H9 (cell line): ENCODE measurements at regions not wholly inside any gene's neighbourhood (a gene's known extent, or its start where the extent isn't known, plus 50 kb on each side); places are given as distances from the start of the nearest gene placed in this dataset.

ENCODE experiments used
- DNase-seq: peaks from one replicate; pipeline ENCODE4 v3.0.0-alpha.2; 2017
- H2AFZ ChIP-seq: one replicate; pipeline ENCODE4 v1.6.1; 2013; ENCODE audit warnings: mild to moderate bottlenecking, low read length, control low read depth, moderate library complexity
- H2AK5ac ChIP-seq: 2 replicates; pipeline ENCODE4 v1.6.1; 2013; ENCODE audit warnings: low read length, control low read depth, mixed read lengths; ENCODE audit not compliant: insufficient read length
- H2BK120ac ChIP-seq: one replicate; pipeline ENCODE4 v1.6.1; 2013; ENCODE audit warnings: low read depth, mild to moderate bottlenecking, low read length, control low read depth, inconsistent platforms; ENCODE audit not compliant: poor library complexity, severe bottlenecking
- H2BK12ac ChIP-seq: 2 replicates; pipeline ENCODE4 v1.6.1; 2013; ENCODE audit warnings: low read length, control low read depth, mixed read lengths, low read depth; ENCODE audit not compliant: insufficient read length
- H2BK15ac ChIP-seq: 2 replicates; pipeline ENCODE4 v1.6.1; 2013; ENCODE audit warnings: low read depth, low read length, control low read depth
- H2BK20ac ChIP-seq: one replicate; pipeline ENCODE4 v1.6.1; 2013; ENCODE audit warnings: low read depth, mild to moderate bottlenecking, low read length, control low read depth, inconsistent platforms; ENCODE audit not compliant: poor library complexity, severe bottlenecking
- H2BK5ac ChIP-seq: 2 replicates; pipeline ENCODE4 v1.6.1; 2013; ENCODE audit warnings: low read length, control low read depth, mixed read lengths; ENCODE audit not compliant: insufficient read length
- H3K14ac ChIP-seq: 2 replicates; pipeline ENCODE4 v1.6.1; 2013; ENCODE audit warnings: low read length, control low read depth; ENCODE audit not compliant: insufficient read depth
- H3K18ac ChIP-seq: 2 replicates; pipeline ENCODE4 v1.6.1; 2013; ENCODE audit warnings: low read depth, mild to moderate bottlenecking, mixed read lengths, low read length, control low read depth; ENCODE audit not compliant: insufficient read length
- H3K23ac ChIP-seq: 2 replicates; pipeline ENCODE4 v1.6.1; 2013; ENCODE audit warnings: low read length, control low read depth, mixed read lengths, low read depth; ENCODE audit not compliant: insufficient read length
- H3K23me2 ChIP-seq: 2 replicates; pipeline ENCODE4 v1.6.1; 2013; ENCODE audit warnings: low read depth, mild to moderate bottlenecking, mixed read lengths, low read length, control low read depth; ENCODE audit not compliant: insufficient read length, poor library complexity, severe bottlenecking
- H3K27ac ChIP-seq: 2 replicates; pipeline ENCODE4 v1.5.1; 2013; ENCODE audit warnings: low read length, control low read depth, mixed read lengths, low read depth; ENCODE audit not compliant: insufficient read length
- H3K27me3 ChIP-seq: 2 replicates; pipeline ENCODE4 v1.6.1; 2013; ENCODE audit warnings: low read length, control low read depth, inconsistent platforms; ENCODE audit not compliant: insufficient read depth
- H3K4ac ChIP-seq: 2 replicates; pipeline ENCODE4 v1.6.1; 2013; ENCODE audit warnings: low read depth, mild to moderate bottlenecking, control low read depth, inconsistent platforms, low read length, moderate library complexity
- H3K4me1 ChIP-seq: 2 replicates; pipeline ENCODE4 v1.6.1; 2013; ENCODE audit warnings: low read length, control low read depth, inconsistent platforms; ENCODE audit not compliant: insufficient read depth
- H3K4me2 ChIP-seq: 2 replicates; pipeline ENCODE4 v1.6.1; 2013; ENCODE audit warnings: low read length, control low read depth, mixed read lengths; ENCODE audit not compliant: insufficient read length, insufficient read depth
- H3K56ac ChIP-seq: 2 replicates; pipeline ENCODE4 v1.6.1; 2013; ENCODE audit warnings: low read depth, mild to moderate bottlenecking, mixed read lengths, low read length, control low read depth; ENCODE audit not compliant: insufficient read length
- H3K79me1 ChIP-seq: 2 replicates; pipeline ENCODE4 v1.6.1; 2013; ENCODE audit warnings: low read depth, mild to moderate bottlenecking, moderate library complexity, low read length, control low read depth, inconsistent platforms; ENCODE audit not compliant: insufficient read depth, poor library complexity, severe bottlenecking
- H3K79me2 ChIP-seq: 2 replicates; pipeline ENCODE4 v1.6.1; 2013; ENCODE audit warnings: low read length, control low read depth, inconsistent platforms; ENCODE audit not compliant: insufficient read depth
- H3K9ac ChIP-seq: 2 replicates; pipeline ENCODE4 v1.6.1; 2013; ENCODE audit warnings: low read length, control low read depth, mixed read lengths; ENCODE audit not compliant: insufficient read length; ENCODE audit errors: extremely low read depth
- H3K9me3 ChIP-seq: one replicate; pipeline ENCODE4 v1.6.1; 2013; ENCODE audit warnings: low read depth, low read length, inconsistent platforms; ENCODE audit not compliant: control insufficient read depth
- H3T11ph ChIP-seq: one replicate; pipeline ENCODE4 v1.6.1; 2013; ENCODE audit warnings: mild to moderate bottlenecking, low read length, control low read depth, inconsistent platforms
- H4K20me1 ChIP-seq: one replicate; pipeline ENCODE4 v1.6.1; 2013; ENCODE audit not compliant: control insufficient read depth, insufficient read length, insufficient read depth
- H4K5ac ChIP-seq: 2 replicates; pipeline ENCODE4 v1.6.1; 2013; ENCODE audit warnings: low read depth, mild to moderate bottlenecking, mixed read lengths, low read length, control low read depth; ENCODE audit not compliant: insufficient read length
- H4K8ac ChIP-seq: replicated peaks from 2 replicates; pipeline ENCODE4 v1.6.1; 2013; ENCODE audit warnings: low read length, control low read depth, mixed read lengths, low read depth; ENCODE audit not compliant: insufficient read length
- H4K91ac ChIP-seq: 2 replicates; pipeline ENCODE4 v1.6.1; 2013; ENCODE audit warnings: low read depth, mild to moderate bottlenecking, moderate library complexity, mixed read lengths, low read length, control low read depth; ENCODE audit not compliant: insufficient read length
- H3K27ac Mint-ChIP-seq, 3 experiments: 2 replicates in 2 of 3; 3 replicates in 1 of 3; pipeline ENCODE4 v1.8.0; 2020 to 2021; ENCODE audit warnings: mixed read lengths in 3 of 3, mild to moderate bottlenecking in 1 of 3, moderate library complexity in 1 of 3
- H3K27me3 Mint-ChIP-seq: 2 replicates; pipeline ENCODE4 v1.8.0; 2021; ENCODE audit warnings: low read depth, mild to moderate bottlenecking, moderate library complexity, mixed read lengths
- H3K36me3 Mint-ChIP-seq, 3 experiments: 2 replicates in 2 of 3; 3 replicates in 1 of 3; pipeline ENCODE4 v1.8.0; 2020 to 2021; ENCODE audit warnings: low read depth in 3 of 3, mixed read lengths in 3 of 3; ENCODE audit not compliant: insufficient read depth in 1 of 3
- H3K4me1 Mint-ChIP-seq, 2 experiments: 2 replicates each; pipeline ENCODE4 v1.8.0; 2020; ENCODE audit warnings: mixed read lengths in 2 of 2
- H3K4me3 Mint-ChIP-seq, 2 experiments: 2 replicates in 1 of 2; 3 replicates in 1 of 2; pipeline ENCODE4 v1.8.0; 2020 to 2021; ENCODE audit warnings: mild to moderate bottlenecking in 2 of 2, mixed read lengths in 2 of 2, moderate library complexity in 1 of 2
- H3K9me3 Mint-ChIP-seq, 2 experiments: 2 replicates in 1 of 2; 3 replicates in 1 of 2; pipeline ENCODE4 v1.8.0; 2020; ENCODE audit warnings: mild to moderate bottlenecking in 2 of 2, mixed read lengths in 2 of 2, moderate library complexity in 1 of 2
- WGBS: extraction: QIAGEN DNeasy Blood & Tissue Kit; methylation state at CpG from one replicate; pipeline ENCODE4 v1.1.7; 2013; ENCODE audit warnings: missing lambda C conversion rate, low lambda C conversion rate, mixed read lengths; ENCODE audit not compliant: insufficient read length; ENCODE audit errors: extremely low coverage; 5-methylcytosine and 5-hydroxymethylcytosine counted together
- TF ChIP-seq, protein P1 (sequence below): fragments of 200-600 bp; sonication (generic); conservative IDR thresholded peaks from 3 replicates; pipeline ENCODE4 v1.8.0; 2021; ENCODE audit warnings: antibody characterized with exemption, mild to moderate bottlenecking

- no peak overlapping the region for H2BK5ac ChIP-seq
- no peak overlapping the region for H4K8ac ChIP-seq
- Mint-ChIP-seq H3K36me3 (no peaks in the 10 kb centered on the region), H3K9me3 (no peaks in the 10 kb centered on the region), H3K4me1 (no peaks in the 10 kb centered on the region; a peak in 1 of 4 replicates), H3K4me3 (no peak overlapping the region), H3K27me3 (no peaks in the 10 kb centered on the region), H3K27ac (no peak overlapping the region)
- no peak overlapping the region for H2BK15ac ChIP-seq
- H3K23me2 ChIP-seq, result no peaks in the 10 kb centered on the region
- WGBS, result no CpG with 5 or more reads among the region's 1 CpG
- no peak overlapping the region for H4K91ac ChIP-seq
- no peak overlapping the region for H3K4ac ChIP-seq
- H3K79me1 ChIP-seq, result no peaks in the 10 kb centered on the region
- H3T11ph ChIP-seq, result no peak overlapping the region
- H3K79me2 ChIP-seq, result no peaks in the 10 kb centered on the region
- no peak overlapping the region for H3K14ac ChIP-seq
- H2AK5ac ChIP-seq, result no peak overlapping the region
- no peak overlapping the region for H2BK12ac ChIP-seq
- H3K23ac ChIP-seq, result no peak overlapping the region
- TF ChIP-seq, protein P1, sequence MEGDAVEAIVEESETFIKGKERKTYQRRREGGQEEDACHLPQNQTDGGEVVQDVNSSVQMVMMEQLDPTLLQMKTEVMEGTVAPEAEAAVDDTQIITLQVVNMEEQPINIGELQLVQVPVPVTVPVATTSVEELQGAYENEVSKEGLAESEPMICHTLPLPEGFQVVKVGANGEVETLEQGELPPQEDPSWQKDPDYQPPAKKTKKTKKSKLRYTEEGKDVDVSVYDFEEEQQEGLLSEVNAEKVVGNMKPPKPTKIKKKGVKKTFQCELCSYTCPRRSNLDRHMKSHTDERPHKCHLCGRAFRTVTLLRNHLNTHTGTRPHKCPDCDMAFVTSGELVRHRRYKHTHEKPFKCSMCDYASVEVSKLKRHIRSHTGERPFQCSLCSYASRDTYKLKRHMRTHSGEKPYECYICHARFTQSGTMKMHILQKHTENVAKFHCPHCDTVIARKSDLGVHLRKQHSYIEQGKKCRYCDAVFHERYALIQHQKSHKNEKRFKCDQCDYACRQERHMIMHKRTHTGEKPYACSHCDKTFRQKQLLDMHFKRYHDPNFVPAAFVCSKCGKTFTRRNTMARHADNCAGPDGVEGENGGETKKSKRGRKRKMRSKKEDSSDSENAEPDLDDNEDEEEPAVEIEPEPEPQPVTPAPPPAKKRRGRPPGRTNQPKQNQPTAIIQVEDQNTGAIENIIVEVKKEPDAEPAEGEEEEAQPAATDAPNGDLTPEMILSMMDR, result no peak
- no peak overlapping the region for H3K56ac ChIP-seq
- no peak overlapping the region for H3K27ac ChIP-seq
- H2AFZ ChIP-seq, result no peak overlapping the region
- no peak overlapping the region for H2BK120ac ChIP-seq
- no peak overlapping the region for H2BK20ac ChIP-seq
- no peaks in the 10 kb centered on the region for H3K9me3 ChIP-seq
- H3K18ac ChIP-seq, result no peak overlapping the region
- H4K20me1 ChIP-seq, result no peaks in the 10 kb centered on the region
- no peak overlapping the region for H4K5ac ChIP-seq
- no peak overlapping the region for H3K4me2 ChIP-seq
- no peak for DNase-seq
- no peaks in the 10 kb centered on the region for H3K27me3 ChIP-seq
- no peak overlapping the region for H3K9ac ChIP-seq
- no peaks in the 10 kb centered on the region for H3K4me1 ChIP-seq
Measured at GRCh38 chr1:187577610-187578009, 748.9 kb downstream of the PLA2G4A start.
